Neural progenitor cell (in vitro differentiated cells): ENCODE measurements at regions not wholly inside any gene's neighbourhood (a gene's known extent, or its start where the extent isn't known, plus 50 kb on each side); places are given as distances from the start of the nearest gene placed in this dataset.

Experiments used
- DNase-seq: peaks from one replicate; pipeline ENCODE4 v3.0.0-alpha.2; 2016; ENCODE audit warnings: low spot score
- H2AFZ ChIP-seq: fragments of 200-600 bp; sonication (generic); replicated peaks from 2 replicates; pipeline ENCODE4 v1.6.1; 2016; ENCODE audit warnings: antibody characterized with exemption
- H3F3A ChIP-seq: fragments of 200-600 bp; sonication (generic); 2 replicates; pipeline ENCODE4 v1.6.1; 2016; ENCODE audit warnings: antibody characterized with exemption, low read depth
- H3K27ac ChIP-seq: fragments of 200-600 bp; sonication (generic); 2 replicates; pipeline ENCODE4 v1.5.1; 2016; ENCODE audit warnings: mild to moderate bottlenecking
- H3K27me3 ChIP-seq: fragments of 200-600 bp; sonication (generic); 2 replicates; pipeline ENCODE4 v1.6.1; 2016; ENCODE audit warnings: mild to moderate bottlenecking, moderate library complexity
- H3K36me3 ChIP-seq: fragments of 200-600 bp; sonication (generic); 2 replicates; pipeline ENCODE4 v1.5.1; 2016
- H3K4me1 ChIP-seq: fragments of 200-600 bp; sonication (generic); 2 replicates; pipeline ENCODE4 v1.6.1; 2016; ENCODE audit warnings: mixed run types
- H3K4me2 ChIP-seq: fragments of 200-600 bp; sonication (generic); 2 replicates; pipeline ENCODE4 v1.6.1; 2016
- H3K4me3 ChIP-seq: fragments of 200-600 bp; sonication (generic); 2 replicates; pipeline ENCODE4 v1.5.1; 2016
- H3K79me2 ChIP-seq: fragments of 200-600 bp; sonication (generic); 2 replicates; pipeline ENCODE4 v1.6.1; 2016; ENCODE audit warnings: low read depth
- H3K9ac ChIP-seq: fragments of 200-600 bp; sonication (generic); 2 replicates; pipeline ENCODE4 v1.6.1; 2016
- H3K9me3 ChIP-seq: fragments of 200-600 bp; sonication (generic); 2 replicates; pipeline ENCODE4 v1.5.1; 2016; ENCODE audit warnings: low read depth
- H4K20me1 ChIP-seq: fragments of 200-600 bp; sonication (generic); 2 replicates; pipeline ENCODE4 v1.6.1; 2016; ENCODE audit warnings: low read depth
- H3K27ac Mint-ChIP-seq: 3 replicates; pipeline ENCODE4 v1.8.0; 2021; ENCODE audit warnings: mixed read lengths
- H3K27me3 Mint-ChIP-seq: 2 replicates; pipeline ENCODE4 v1.8.0; 2022; ENCODE audit warnings: low read depth, mild to moderate bottlenecking, inconsistent platforms, moderate library complexity, mixed read lengths; ENCODE audit not compliant: insufficient read depth
- H3K36me3 Mint-ChIP-seq: 3 replicates; pipeline ENCODE4 v1.8.0; 2021; ENCODE audit warnings: mixed read lengths
- H3K4me1 Mint-ChIP-seq: 3 replicates; pipeline ENCODE4 v1.8.0; 2021; ENCODE audit warnings: mixed read lengths
- H3K4me3 Mint-ChIP-seq: 3 replicates; pipeline ENCODE4 v1.8.0; 2021; ENCODE audit warnings: mild to moderate bottlenecking, moderate library complexity, mixed read lengths
- H3K9me3 Mint-ChIP-seq: 3 replicates; pipeline ENCODE4 v1.8.0; 2020; ENCODE audit warnings: mixed read lengths
- CTCF ChIP-seq: fragments of 200-600 bp; sonication (generic); IDR thresholded peaks from 2 replicates; pipeline ENCODE4 v1.5.1; 2017; ENCODE audit warnings: antibody characterized with exemption, mild to moderate bottlenecking
- EZH2 ChIP-seq: fragments of 200-600 bp; sonication (generic); IDR thresholded peaks from 2 replicates; pipeline ENCODE4 v1.6.1; 2017; ENCODE audit warnings: antibody characterized with exemption, mild to moderate bottlenecking, moderate library complexity
- EZH2phosphoT487 ChIP-seq: fragments of 200-600 bp; sonication (generic); IDR thresholded peaks from 2 replicates; pipeline ENCODE4 v1.6.1; 2017; ENCODE audit warnings: antibody characterized with exemption

GRCh38 chr3:182585532-182586150, 207.7 kb upstream of the ATP11B start:
- Histone ChIP-seq H3K4me1 (no peaks in the 10 kb centered on the region), H3K4me3 (no peak overlapping the region), H3K79me2 (no peaks in the 10 kb centered on the region), H3K9ac (no peak overlapping the region), H2AFZ (no peak overlapping the region), H3K27me3 (no peaks in the 10 kb centered on the region), H3K4me2 (no peak overlapping the region), H3F3A (no peaks in the 10 kb centered on the region), H3K9me3 (peaks cover 4% of the 10 kb centered on the region), H3K36me3 (peaks cover 5% of the 10 kb centered on the region), H4K20me1 (no peaks in the 10 kb centered on the region), H3K27ac (no peak overlapping the region)
- H3K27ac Mint-ChIP-seq: no peak overlapping the region
- TF ChIP-seq EZH2: no peak
- no peak for TF ChIP-seq EZH2phosphoT487
- no peak for TF ChIP-seq CTCF
- peaks cover 11% of the 10 kb centered on the region for H3K9me3 Mint-ChIP-seq
- H3K4me3 Mint-ChIP-seq: no peak overlapping the region
- no peaks in the 10 kb centered on the region for H3K27me3 Mint-ChIP-seq
- H3K4me1 Mint-ChIP-seq: no peaks in the 10 kb centered on the region
- H3K36me3 Mint-ChIP-seq: peaks cover 3% of the 10 kb centered on the region
- DNase-seq: no peak

DNA sequence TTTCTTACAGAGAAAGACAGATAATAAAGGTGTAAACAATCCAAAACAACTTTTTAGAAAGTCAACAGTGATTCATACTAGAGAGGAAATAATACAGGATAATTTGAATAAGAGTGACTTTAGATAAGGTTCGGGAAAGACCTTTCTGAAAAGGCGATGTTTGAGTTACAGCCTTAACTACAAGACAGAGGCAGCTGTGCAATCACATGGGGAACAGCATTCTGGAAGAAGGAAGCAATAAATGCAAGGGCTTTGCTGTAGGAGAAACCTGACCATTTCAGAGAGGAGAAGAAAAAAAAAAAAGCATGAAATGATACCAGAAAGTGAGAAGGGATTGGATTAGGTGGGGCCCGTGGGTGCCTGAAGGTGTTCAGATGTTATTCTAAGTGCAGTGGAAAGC, 200.6 kb upstream of the ATP11B start:
- Histone ChIP-seq H3K79me2 (no peaks in the 10 kb centered on the region), H2AFZ (no peak overlapping the region), H3K36me3 (no peaks in the 10 kb centered on the region), H3K9me3 (no peaks in the 10 kb centered on the region), H3K4me1 (peaks cover 11% of the 10 kb centered on the region), H3K9ac (no peak overlapping the region), H3K4me2 (no peak overlapping the region), H3K27me3 (no peaks in the 10 kb centered on the region), H4K20me1 (no peaks in the 10 kb centered on the region), H3F3A (no peaks in the 10 kb centered on the region), H3K4me3 (no peak overlapping the region), H3K27ac (no peak overlapping the region)
- peaks cover 3% of the 10 kb centered on the region for H3K36me3 Mint-ChIP-seq
- H3K27me3 Mint-ChIP-seq: no peaks in the 10 kb centered on the region
- H3K4me1 Mint-ChIP-seq: peaks cover 22% of the 10 kb centered on the region
- H3K4me3 Mint-ChIP-seq: no peak overlapping the region
- H3K27ac Mint-ChIP-seq: peak overlapping the region; percentile 0
- TF ChIP-seq EZH2phosphoT487 (no peak), CTCF (no peak), EZH2 (no peak)
- DNase-seq: no peak
- peaks cover 11% of the 10 kb centered on the region for H3K9me3 Mint-ChIP-seq

- H3K27me3 Mint-ChIP-seq: no peaks in the 10 kb centered on the region
- no peak overlapping the region for H2AFZ ChIP-seq
These were observed 196.5 kb upstream of the ATP11B start for GRCh38 chr3:182596676-182597410.

More at GRCh38 chr3:182596676-182597410, 196.5 kb upstream of the ATP11B start:
- no peak overlapping the region for H3K27ac Mint-ChIP-seq
- H3K9me3 ChIP-seq: no peaks in the 10 kb centered on the region
- no peak for TF ChIP-seq EZH2phosphoT487
- TF ChIP-seq CTCF: no peak
- TF ChIP-seq EZH2: no peak
- no peak for DNase-seq
- peaks cover 22% of the 10 kb centered on the region for H3K4me1 Mint-ChIP-seq
- no peaks in the 10 kb centered on the region for H3K36me3 ChIP-seq
- no peak overlapping the region for H3K4me2 ChIP-seq
- no peaks in the 10 kb centered on the region for H3F3A ChIP-seq
- H3K9me3 Mint-ChIP-seq: peaks cover 4% of the 10 kb centered on the region
- H3K4me3 Mint-ChIP-seq: no peak overlapping the region
- H3K79me2 ChIP-seq: no peaks in the 10 kb centered on the region
- H3K9ac ChIP-seq: no peak overlapping the region
- peaks cover 3% of the 10 kb centered on the region for H3K36me3 Mint-ChIP-seq
- no peak overlapping the region for H3K4me3 ChIP-seq
- no peak overlapping the region for H3K27ac ChIP-seq
- H3K27me3 ChIP-seq: no peaks in the 10 kb centered on the region
- H4K20me1 ChIP-seq: no peaks in the 10 kb centered on the region
- peaks cover 11% of the 10 kb centered on the region for H3K4me1 ChIP-seq
